H9 (cell line): ENCODE measurements at regions not wholly inside any gene's neighbourhood (a gene's known extent, or its start where the extent isn't known, plus 50 kb on each side); places are given as distances from the start of the nearest gene placed in this dataset.

ENCODE experiments used
- DNase-seq: peaks from one replicate; pipeline ENCODE4 v3.0.0-alpha.2; 2017
- H2AFZ ChIP-seq: one replicate; pipeline ENCODE4 v1.6.1; 2013; ENCODE audit warnings: mild to moderate bottlenecking, low read length, control low read depth, moderate library complexity
- H2AK5ac ChIP-seq: 2 replicates; pipeline ENCODE4 v1.6.1; 2013; ENCODE audit warnings: low read length, control low read depth, mixed read lengths; ENCODE audit not compliant: insufficient read length
- H2BK120ac ChIP-seq: one replicate; pipeline ENCODE4 v1.6.1; 2013; ENCODE audit warnings: low read depth, mild to moderate bottlenecking, low read length, control low read depth, inconsistent platforms; ENCODE audit not compliant: poor library complexity, severe bottlenecking
- H2BK12ac ChIP-seq: 2 replicates; pipeline ENCODE4 v1.6.1; 2013; ENCODE audit warnings: low read length, control low read depth, mixed read lengths, low read depth; ENCODE audit not compliant: insufficient read length
- H2BK15ac ChIP-seq: 2 replicates; pipeline ENCODE4 v1.6.1; 2013; ENCODE audit warnings: low read depth, low read length, control low read depth
- H2BK20ac ChIP-seq: one replicate; pipeline ENCODE4 v1.6.1; 2013; ENCODE audit warnings: low read depth, mild to moderate bottlenecking, low read length, control low read depth, inconsistent platforms; ENCODE audit not compliant: poor library complexity, severe bottlenecking
- H2BK5ac ChIP-seq: 2 replicates; pipeline ENCODE4 v1.6.1; 2013; ENCODE audit warnings: low read length, control low read depth, mixed read lengths; ENCODE audit not compliant: insufficient read length
- H3K14ac ChIP-seq: 2 replicates; pipeline ENCODE4 v1.6.1; 2013; ENCODE audit warnings: low read length, control low read depth; ENCODE audit not compliant: insufficient read depth
- H3K18ac ChIP-seq: 2 replicates; pipeline ENCODE4 v1.6.1; 2013; ENCODE audit warnings: low read depth, mild to moderate bottlenecking, mixed read lengths, low read length, control low read depth; ENCODE audit not compliant: insufficient read length
- H3K23ac ChIP-seq: 2 replicates; pipeline ENCODE4 v1.6.1; 2013; ENCODE audit warnings: low read length, control low read depth, mixed read lengths, low read depth; ENCODE audit not compliant: insufficient read length
- H3K23me2 ChIP-seq: 2 replicates; pipeline ENCODE4 v1.6.1; 2013; ENCODE audit warnings: low read depth, mild to moderate bottlenecking, mixed read lengths, low read length, control low read depth; ENCODE audit not compliant: insufficient read length, poor library complexity, severe bottlenecking
- H3K27ac ChIP-seq: 2 replicates; pipeline ENCODE4 v1.5.1; 2013; ENCODE audit warnings: low read length, control low read depth, mixed read lengths, low read depth; ENCODE audit not compliant: insufficient read length
- H3K27me3 ChIP-seq: 2 replicates; pipeline ENCODE4 v1.6.1; 2013; ENCODE audit warnings: low read length, control low read depth, inconsistent platforms; ENCODE audit not compliant: insufficient read depth
- H3K4ac ChIP-seq: 2 replicates; pipeline ENCODE4 v1.6.1; 2013; ENCODE audit warnings: low read depth, mild to moderate bottlenecking, control low read depth, inconsistent platforms, low read length, moderate library complexity
- H3K4me1 ChIP-seq: 2 replicates; pipeline ENCODE4 v1.6.1; 2013; ENCODE audit warnings: low read length, control low read depth, inconsistent platforms; ENCODE audit not compliant: insufficient read depth
- H3K4me2 ChIP-seq: 2 replicates; pipeline ENCODE4 v1.6.1; 2013; ENCODE audit warnings: low read length, control low read depth, mixed read lengths; ENCODE audit not compliant: insufficient read length, insufficient read depth
- H3K56ac ChIP-seq: 2 replicates; pipeline ENCODE4 v1.6.1; 2013; ENCODE audit warnings: low read depth, mild to moderate bottlenecking, mixed read lengths, low read length, control low read depth; ENCODE audit not compliant: insufficient read length
- H3K79me1 ChIP-seq: 2 replicates; pipeline ENCODE4 v1.6.1; 2013; ENCODE audit warnings: low read depth, mild to moderate bottlenecking, moderate library complexity, low read length, control low read depth, inconsistent platforms; ENCODE audit not compliant: insufficient read depth, poor library complexity, severe bottlenecking
- H3K79me2 ChIP-seq: 2 replicates; pipeline ENCODE4 v1.6.1; 2013; ENCODE audit warnings: low read length, control low read depth, inconsistent platforms; ENCODE audit not compliant: insufficient read depth
- H3K9ac ChIP-seq: 2 replicates; pipeline ENCODE4 v1.6.1; 2013; ENCODE audit warnings: low read length, control low read depth, mixed read lengths; ENCODE audit not compliant: insufficient read length; ENCODE audit errors: extremely low read depth
- H3K9me3 ChIP-seq: one replicate; pipeline ENCODE4 v1.6.1; 2013; ENCODE audit warnings: low read depth, low read length, inconsistent platforms; ENCODE audit not compliant: control insufficient read depth
- H3T11ph ChIP-seq: one replicate; pipeline ENCODE4 v1.6.1; 2013; ENCODE audit warnings: mild to moderate bottlenecking, low read length, control low read depth, inconsistent platforms
- H4K20me1 ChIP-seq: one replicate; pipeline ENCODE4 v1.6.1; 2013; ENCODE audit not compliant: control insufficient read depth, insufficient read length, insufficient read depth
- H4K5ac ChIP-seq: 2 replicates; pipeline ENCODE4 v1.6.1; 2013; ENCODE audit warnings: low read depth, mild to moderate bottlenecking, mixed read lengths, low read length, control low read depth; ENCODE audit not compliant: insufficient read length
- H4K8ac ChIP-seq: replicated peaks from 2 replicates; pipeline ENCODE4 v1.6.1; 2013; ENCODE audit warnings: low read length, control low read depth, mixed read lengths, low read depth; ENCODE audit not compliant: insufficient read length
- H4K91ac ChIP-seq: 2 replicates; pipeline ENCODE4 v1.6.1; 2013; ENCODE audit warnings: low read depth, mild to moderate bottlenecking, moderate library complexity, mixed read lengths, low read length, control low read depth; ENCODE audit not compliant: insufficient read length
- H3K27ac Mint-ChIP-seq, 3 experiments: 2 replicates in 2 of 3; 3 replicates in 1 of 3; pipeline ENCODE4 v1.8.0; 2020 to 2021; ENCODE audit warnings: mixed read lengths in 3 of 3, mild to moderate bottlenecking in 1 of 3, moderate library complexity in 1 of 3
- H3K27me3 Mint-ChIP-seq: 2 replicates; pipeline ENCODE4 v1.8.0; 2021; ENCODE audit warnings: low read depth, mild to moderate bottlenecking, moderate library complexity, mixed read lengths
- H3K36me3 Mint-ChIP-seq, 3 experiments: 2 replicates in 2 of 3; 3 replicates in 1 of 3; pipeline ENCODE4 v1.8.0; 2020 to 2021; ENCODE audit warnings: low read depth in 3 of 3, mixed read lengths in 3 of 3; ENCODE audit not compliant: insufficient read depth in 1 of 3
- H3K4me1 Mint-ChIP-seq, 2 experiments: 2 replicates each; pipeline ENCODE4 v1.8.0; 2020; ENCODE audit warnings: mixed read lengths in 2 of 2
- H3K4me3 Mint-ChIP-seq, 2 experiments: 2 replicates in 1 of 2; 3 replicates in 1 of 2; pipeline ENCODE4 v1.8.0; 2020 to 2021; ENCODE audit warnings: mild to moderate bottlenecking in 2 of 2, mixed read lengths in 2 of 2, moderate library complexity in 1 of 2
- H3K9me3 Mint-ChIP-seq, 2 experiments: 2 replicates in 1 of 2; 3 replicates in 1 of 2; pipeline ENCODE4 v1.8.0; 2020; ENCODE audit warnings: mild to moderate bottlenecking in 2 of 2, mixed read lengths in 2 of 2, moderate library complexity in 1 of 2
- CTCF ChIP-seq: fragments of 200-600 bp; sonication (generic); conservative IDR thresholded peaks from 3 replicates; pipeline ENCODE4 v1.8.0; 2021; ENCODE audit warnings: antibody characterized with exemption, mild to moderate bottlenecking
- WGBS: extraction: QIAGEN DNeasy Blood & Tissue Kit; methylation state at CpG from one replicate; pipeline ENCODE4 v1.1.7; 2013; ENCODE audit warnings: missing lambda C conversion rate, low lambda C conversion rate, mixed read lengths; ENCODE audit not compliant: insufficient read length; ENCODE audit errors: extremely low coverage; 5-methylcytosine and 5-hydroxymethylcytosine counted together

DNA sequence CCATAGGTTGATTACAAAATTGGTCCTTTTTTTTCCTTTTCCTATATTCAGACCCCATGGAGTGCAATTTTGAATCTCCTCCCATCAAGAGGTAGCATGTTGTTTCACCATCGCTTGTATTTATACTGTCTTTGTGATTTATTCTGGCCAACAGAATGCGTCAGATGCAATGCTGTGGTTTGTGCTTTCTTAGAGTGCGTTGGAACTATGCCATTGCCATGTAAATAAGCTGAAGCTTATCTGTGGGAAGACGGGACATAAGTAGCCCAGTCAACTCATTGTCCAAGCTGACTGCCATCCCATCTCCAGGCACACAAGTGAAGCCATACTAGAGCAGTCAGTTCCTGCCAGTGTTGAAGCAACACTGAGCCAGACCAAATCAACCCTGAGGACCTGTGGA lies 1339.3 kb upstream of the GOT2 start:
- no peak overlapping the region for H4K5ac ChIP-seq
- no peaks in the 10 kb centered on the region for H3K9me3 ChIP-seq
- no peak overlapping the region for H3K4ac ChIP-seq
- no peak overlapping the region for H3T11ph ChIP-seq
- no peak overlapping the region for H4K91ac ChIP-seq
- no peak for DNase-seq
- H3K4me2 ChIP-seq, result no peak overlapping the region
- H2AFZ ChIP-seq, result no peak overlapping the region
- H3K56ac ChIP-seq, result no peak overlapping the region
- no peak overlapping the region for H2AK5ac ChIP-seq
- Mint-ChIP-seq H3K27me3 (no peaks in the 10 kb centered on the region; the same call in 1 of the 2 replicates), H3K27ac (no peak overlapping the region), H3K4me1 (peaks cover 0 to 27% of the 10 kb centered on the region in 2 experiments; a peak in 3 of 4 replicates), H3K4me3 (no peak overlapping the region), H3K9me3 (no peaks in the 10 kb centered on the region; a peak in 1 of 5 replicates), H3K36me3 (no peaks in the 10 kb centered on the region)
- no peaks in the 10 kb centered on the region for H4K20me1 ChIP-seq
- H2BK20ac ChIP-seq, result no peak overlapping the region
- no peak overlapping the region for H3K23ac ChIP-seq
- no peak overlapping the region for H3K14ac ChIP-seq
- H3K27me3 ChIP-seq, result no peaks in the 10 kb centered on the region
- H2BK120ac ChIP-seq, result no peak overlapping the region
- no peak for TF ChIP-seq CTCF
- no peaks in the 10 kb centered on the region for H3K79me2 ChIP-seq
- H4K8ac ChIP-seq, result no peak overlapping the region
- no peaks in the 10 kb centered on the region for H3K79me1 ChIP-seq
- no peak overlapping the region for H3K9ac ChIP-seq
- no peak overlapping the region for H3K27ac ChIP-seq
- no peak overlapping the region for H2BK12ac ChIP-seq
- no CpG with 5 or more reads among the region's 4 CpGs for WGBS
- H3K4me1 ChIP-seq, result peaks cover 4% of the 10 kb centered on the region; the same call in 1 of the 2 replicates
- no peak overlapping the region for H3K18ac ChIP-seq
- H2BK15ac ChIP-seq, result no peak overlapping the region
- H3K23me2 ChIP-seq, result no peaks in the 10 kb centered on the region
- H2BK5ac ChIP-seq, result no peak overlapping the region
